H1 (cell line): ENCODE measurements at regions not wholly inside any gene's neighbourhood (a gene's known extent, or its start where the extent isn't known, plus 50 kb on each side); places are given as distances from the start of the nearest gene placed in this dataset.

ENCODE experiments used
- ATF2 ChIP-seq: IDR thresholded peaks from 2 replicates; pipeline ENCODE4 v1.6.1; 2012; ENCODE audit warnings: low read length, inconsistent platforms
- BRCA1 ChIP-seq: IDR thresholded peaks from 2 replicates; pipeline ENCODE4 v1.6.1; 2012; ENCODE audit warnings: low read depth, low read length, improper control_type of control experiment
- CBX5 ChIP-seq: fragments of 300-800, 300-1000 bp; sonication (generic); IDR thresholded peaks from 2 replicates; pipeline ENCODE4 v1.7.1; 2016; ENCODE audit warnings: antibody characterized with exemption, low read length, low read depth
- CHD2 ChIP-seq: IDR thresholded peaks from 2 replicates; pipeline ENCODE4 v1.6.1; 2012; ENCODE audit warnings: low read length, improper control_type of control experiment
- CTCF ChIP-seq, 3 experiments: IDR thresholded peaks; 1 replicate in 2 of 3; 2 replicates in 1 of 3; pipeline versions ENCODE4 v1.5.1 to v1.6.1; 2011; ENCODE audit warnings: low read length in 3 of 3, mild to moderate bottlenecking in 3 of 3, inconsistent platforms in 2 of 3, low read depth in 1 of 3, moderate library complexity in 1 of 3; ENCODE audit not compliant: insufficient read depth in 1 of 3; ENCODE audit errors: control extremely low read depth in 1 of 3
- EZH2 ChIP-seq: fragments of 200-600 bp; sonication (generic); IDR thresholded peaks from 2 replicates; pipeline ENCODE4 v1.7.1; 2012; ENCODE audit warnings: low read depth, mild to moderate bottlenecking, moderate library complexity, low read length, inconsistent platforms; ENCODE audit not compliant: severe bottlenecking
- GABPA ChIP-seq: IDR thresholded peaks from 2 replicates; pipeline ENCODE4 v1.6.1; 2011; ENCODE audit warnings: mild to moderate bottlenecking, low read length, moderate library complexity, borderline replicate concordance; ENCODE audit not compliant: insufficient read depth
- POLR2A ChIP-seq, 2 experiments: IDR thresholded peaks; 1 replicate in 1 of 2; 2 replicates in 1 of 2; pipeline ENCODE4 v1.6.1; 2011; ENCODE audit warnings: low read depth in 2 of 2, low read length in 2 of 2, mild to moderate bottlenecking in 2 of 2; ENCODE audit errors: control extremely low read depth in 1 of 2
- SP2 ChIP-seq: IDR thresholded peaks from 2 replicates; pipeline ENCODE4 v1.6.1; 2012; ENCODE audit warnings: mild to moderate bottlenecking, low read length, inconsistent platforms
- YY1 ChIP-seq: IDR thresholded peaks from 2 replicates; pipeline ENCODE4 v1.6.1; 2011; ENCODE audit warnings: low read depth, mild to moderate bottlenecking, low read length
- ZNF274 ChIP-seq: IDR thresholded peaks from 2 replicates; pipeline ENCODE4 v1.7.0; 2012; ENCODE audit warnings: low read length, borderline replicate concordance; ENCODE audit errors: extremely low read depth

DNA sequence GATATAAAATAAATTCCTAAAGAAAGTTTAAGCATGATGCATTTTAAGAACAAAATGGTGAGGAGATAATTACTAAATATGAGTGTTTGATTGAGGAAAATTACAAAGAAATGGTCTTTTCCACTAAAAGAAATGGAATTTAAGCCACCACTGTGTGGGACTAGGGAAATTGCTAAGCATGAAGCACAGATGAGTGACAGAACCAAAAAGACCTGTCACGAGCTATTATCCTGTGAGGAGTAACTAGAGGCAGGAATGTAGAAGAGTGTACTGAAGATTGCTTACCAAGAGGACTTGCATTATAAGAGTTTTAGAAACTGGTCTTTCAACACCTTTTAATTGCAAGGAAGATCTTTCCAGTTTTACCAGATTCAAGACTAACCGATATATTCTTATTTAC lies 193.6 kb upstream of the PRR16 start:
- TF ChIP-seq CBX5 (no peak), GABPA (no peak), YY1 (no peak), CTCF (IDR thresholded peaks at IDR 0.05; ENCODE audit: control extremely low read depth in 1 of 3, insufficient read depth in 1 of 3, low read depth in 1 of 3, low read length in 3 of 3) (no peak), CHD2 (no peak), POLR2A (IDR thresholded peaks at IDR 0.05; ENCODE audit: control extremely low read depth in 1 of 2, low read depth in 2 of 2, low read length in 2 of 2) (no peak), ZNF274 (no peak), ATF2 (no peak), BRCA1 (no peak), EZH2 (no peak), SP2 (no peak)
